Neural cell (in vitro differentiated cells): ENCODE measurements at regions not wholly inside any gene's neighbourhood (a gene's known extent, or its start where the extent isn't known, plus 50 kb on each side); places are given as distances from the start of the nearest gene placed in this dataset.

ENCODE experiments used
- H2AFZ ChIP-seq: fragments of 200-600, 300-800 bp; sonication (generic), shearing (Covaris generic); 2 replicates; pipeline ENCODE4 v1.6.0; 2014; ENCODE audit warnings: low read depth, mild to moderate bottlenecking, antibody characterized with exemption, low read length, moderate library complexity
- H3F3A ChIP-seq: fragments of 200-600 bp; shearing (Covaris generic); 2 replicates; pipeline ENCODE4 v1.6.1; 2016; ENCODE audit warnings: mild to moderate bottlenecking, moderate library complexity, mixed read lengths, antibody characterized with exemption, low read length; ENCODE audit not compliant: insufficient read depth, poor library complexity, severe bottlenecking
- H3K27ac ChIP-seq: fragments of 200-600, 300-800 bp; sonication (generic), shearing (Covaris generic); 2 replicates; pipeline ENCODE4 v1.5.1; 2014; ENCODE audit warnings: mild to moderate bottlenecking, low read length, moderate library complexity
- H3K27me3 ChIP-seq: fragments of 300-800, 200-600 bp; sonication (generic), shearing (Covaris generic); 2 replicates; pipeline ENCODE4 v1.6.0; 2014; ENCODE audit warnings: mild to moderate bottlenecking, low read depth, low read length, moderate library complexity; ENCODE audit not compliant: insufficient read depth
- H3K36me3 ChIP-seq: fragments of 300-800, 200-600 bp; sonication (generic), shearing (Covaris generic); 2 replicates; pipeline ENCODE4 v1.5.1; 2014; ENCODE audit warnings: mild to moderate bottlenecking, antibody characterized with exemption, low read length, moderate library complexity; ENCODE audit not compliant: insufficient read depth
- H3K4me2 ChIP-seq: fragments of 300-800, 200-600 bp; sonication (generic), shearing (Covaris generic); 2 replicates; pipeline ENCODE4 v1.6.0; 2014; ENCODE audit warnings: mild to moderate bottlenecking, low read length
- H3K4me3 ChIP-seq: fragments of 300-800, 200-600 bp; sonication (generic), shearing (Covaris generic); 2 replicates; pipeline ENCODE4 v1.5.1; 2014; ENCODE audit warnings: mild to moderate bottlenecking, low read length, moderate library complexity
- H3K79me2 ChIP-seq: fragments of 200-600 bp; shearing (Covaris generic); replicated peaks from 2 replicates; pipeline ENCODE4 v1.6.0; 2014; ENCODE audit warnings: mild to moderate bottlenecking, low read length, moderate library complexity; ENCODE audit not compliant: insufficient read depth
- H3K9ac ChIP-seq: fragments of 300-800, 200-600 bp; sonication (generic), shearing (Covaris generic); 2 replicates; pipeline ENCODE4 v1.6.1; 2016; ENCODE audit warnings: mild to moderate bottlenecking, low read length, mixed read lengths
- H3K9me2 ChIP-seq: fragments of 200-600 bp; shearing (Covaris generic); 2 replicates; pipeline ENCODE4 v1.6.1; 2016; ENCODE audit warnings: mild to moderate bottlenecking, low read length, mixed read lengths; ENCODE audit not compliant: insufficient read depth
- H3K9me3 ChIP-seq: fragments of 200-600, 300-800 bp; sonication (generic), shearing (Covaris generic); 2 replicates; pipeline ENCODE4 v1.6.1; 2016; ENCODE audit warnings: mild to moderate bottlenecking, mixed run types, low read length, moderate library complexity, mixed read lengths
- H4K20me1 ChIP-seq: fragments of 200-600 bp; shearing (Covaris generic); 2 replicates; pipeline ENCODE4 v1.6.1; 2016; ENCODE audit warnings: mild to moderate bottlenecking, mixed run types; ENCODE audit not compliant: insufficient read depth
- CTCF ChIP-seq: fragments of 450-650 bp; IDR thresholded peaks from 2 replicates; pipeline ENCODE4 v1.5.1; 2014; ENCODE audit warnings: antibody characterized with exemption, mild to moderate bottlenecking, moderate library complexity; ENCODE audit not compliant: poor library complexity, severe bottlenecking
- EP300 ChIP-seq: fragments of 450-650 bp; conservative IDR thresholded peaks from 2 replicates; pipeline ENCODE4 v1.6.1; 2014; ENCODE audit warnings: antibody characterized with exemption, mild to moderate bottlenecking, moderate library complexity; ENCODE audit not compliant: poor library complexity, severe bottlenecking
- EZH2 ChIP-seq: fragments of 200-600, 300-800 bp; shearing (Covaris generic), sonication (generic); IDR thresholded peaks from 2 replicates; pipeline ENCODE4 v1.6.1; 2014; ENCODE audit warnings: antibody characterized with exemption, low read length, borderline replicate concordance, mild to moderate bottlenecking; ENCODE audit not compliant: insufficient read depth, poor library complexity, severe bottlenecking
- MXI1 ChIP-seq: fragments of 450-650 bp; conservative IDR thresholded peaks from 2 replicates; pipeline ENCODE4 v1.6.1; 2014; ENCODE audit warnings: antibody characterized with exemption, mild to moderate bottlenecking; ENCODE audit not compliant: poor library complexity, severe bottlenecking
- POLR2AphosphoS5 ChIP-seq: IDR thresholded peaks from 2 replicates; pipeline ENCODE4 v1.6.1; 2012
- RAD21 ChIP-seq: fragments of 450-650 bp; conservative IDR thresholded peaks from 2 replicates; pipeline ENCODE4 v1.6.1; 2014; ENCODE audit warnings: antibody characterized with exemption, mild to moderate bottlenecking, moderate library complexity
- REST ChIP-seq: IDR thresholded peaks from 2 replicates; pipeline ENCODE4 v1.6.1; 2012; ENCODE audit warnings: borderline replicate concordance
- SMC3 ChIP-seq: fragments of 450-650 bp; conservative IDR thresholded peaks from 2 replicates; pipeline ENCODE4 v1.6.1; 2014; ENCODE audit warnings: antibody characterized with exemption, mild to moderate bottlenecking, moderate library complexity; ENCODE audit not compliant: poor library complexity
- TAF1 ChIP-seq: IDR thresholded peaks from 2 replicates; pipeline ENCODE4 v1.6.1; 2012; ENCODE audit warnings: low read depth

- Histone ChIP-seq H3K9ac (no peak overlapping the region), H3K9me2 (no peaks in the 10 kb centered on the region), H3K4me3 (no peak overlapping the region), H3K4me2 (no peak overlapping the region), H3K27me3 (no peaks in the 10 kb centered on the region), H3K9me3 (peaks cover 5% of the 10 kb centered on the region), H3F3A (no peaks in the 10 kb centered on the region), H4K20me1 (no peaks in the 10 kb centered on the region), H3K27ac (no peak overlapping the region), H3K79me2 (no peaks in the 10 kb centered on the region), H2AFZ (no peak overlapping the region), H3K36me3 (no peaks in the 10 kb centered on the region)
- TF ChIP-seq POLR2AphosphoS5 (no peak), RAD21 (no peak), CTCF (no peak), EZH2 (no peak), REST (no peak), SMC3 (no peak), MXI1 (no peak), EP300 (no peak), TAF1 (no peak)
These were observed 1124.4 kb downstream of the TYW1 start for GRCh38 chr7:68121056-68121455.

GRCh38 chr7:68121655-68122054 is 1125.0 kb downstream of the TYW1 start:
- no peak for TF ChIP-seq SMC3
- no peak for TF ChIP-seq REST
- no peak for TF ChIP-seq MXI1
- TF ChIP-seq EP300, result no peak
- TF ChIP-seq CTCF, result no peak
- TF ChIP-seq RAD21, result no peak
- TF ChIP-seq TAF1, result no peak
- no peak for TF ChIP-seq POLR2AphosphoS5
- no peak for TF ChIP-seq EZH2
- no peak overlapping the region for H2AFZ ChIP-seq
- no peaks in the 10 kb centered on the region for H3K79me2 ChIP-seq
- H3K9ac ChIP-seq, result no peak overlapping the region
- H3K36me3 ChIP-seq, result no peaks in the 10 kb centered on the region
- no peak overlapping the region for H3K4me2 ChIP-seq
- H3K27ac ChIP-seq, result no peak overlapping the region
- no peaks in the 10 kb centered on the region for H3K9me2 ChIP-seq
- no peaks in the 10 kb centered on the region for H4K20me1 ChIP-seq
- H3K27me3 ChIP-seq, result no peaks in the 10 kb centered on the region
- no peaks in the 10 kb centered on the region for H3F3A ChIP-seq
- no peak overlapping the region for H3K4me3 ChIP-seq
- H3K9me3 ChIP-seq, result peaks cover 5% of the 10 kb centered on the region
